ENCODE measurements at regions not wholly inside any gene's neighbourhood (a gene's known extent, or its start where the extent isn't known, plus 50 kb on each side); places are given as distances from the start of the nearest gene placed in this dataset.

- TF ChIP-seq CTCF (IDR thresholded peaks at IDR 0.05; ENCODE audit: low read depth, low read length) (no peak), EZH2phosphoT487 (IDR thresholded peaks at IDR 0.05; ENCODE audit: low read depth) (no peak)
These were observed 300.9 kb upstream of the FAT4 start for GRCh38 chr4:125013891-125014290.

All from OCI-LY3 (cell line).